ENCODE measurements at regions not wholly inside any gene's neighbourhood (a gene's known extent, or its start where the extent isn't known, plus 50 kb on each side); places are given as distances from the start of the nearest gene placed in this dataset.

DNA sequence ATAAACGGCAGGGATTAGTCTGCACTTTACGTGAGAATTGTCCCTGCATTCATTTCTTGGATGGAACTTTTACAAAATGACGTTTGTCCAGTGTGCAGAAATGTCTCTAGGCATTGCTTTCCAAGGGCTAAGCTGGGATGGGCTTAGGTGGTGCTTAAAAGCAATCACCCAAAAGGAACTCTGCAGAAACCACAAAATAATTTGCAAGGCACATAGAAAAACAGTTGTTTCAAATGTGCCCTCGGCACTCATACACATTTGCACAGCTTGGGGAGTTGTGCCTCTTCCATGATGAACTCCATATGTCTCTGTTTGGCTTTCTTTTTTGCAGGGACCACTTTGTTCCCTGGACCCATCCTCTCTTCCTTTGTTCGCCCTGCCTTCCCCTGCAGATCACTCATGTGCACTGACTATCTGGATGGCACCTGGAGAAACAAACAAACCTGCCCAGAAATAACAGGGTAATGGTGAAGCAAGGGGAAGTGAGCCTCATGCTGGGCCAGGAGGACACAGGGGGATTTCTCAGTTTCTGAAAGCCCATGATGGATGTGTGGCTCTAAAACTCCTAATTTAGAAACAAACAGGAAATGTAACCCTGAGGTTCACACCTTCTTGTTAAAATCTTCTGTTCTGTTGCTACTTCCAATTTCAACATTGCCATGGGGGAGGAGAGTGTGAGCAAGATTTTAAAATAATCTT lies 150.2 kb downstream of the SNX19 start:
- ChIA-PET CTCF (no interaction called here), POLR2A (no interaction called here)
- Mint-ChIP-seq H3K4me1 (peaks cover 9% of the 10 kb centered on the region), H3K27ac (no peak overlapping the region), H3K36me3 (ENCODE audit: low read depth) (no peaks in the 10 kb centered on the region), H3K9me3 (no peaks in the 10 kb centered on the region), H3K27me3 (peaks cover 5% of the 10 kb centered on the region), H3K4me3 (no peak overlapping the region)
- no peak for DNase-seq

DNA sequence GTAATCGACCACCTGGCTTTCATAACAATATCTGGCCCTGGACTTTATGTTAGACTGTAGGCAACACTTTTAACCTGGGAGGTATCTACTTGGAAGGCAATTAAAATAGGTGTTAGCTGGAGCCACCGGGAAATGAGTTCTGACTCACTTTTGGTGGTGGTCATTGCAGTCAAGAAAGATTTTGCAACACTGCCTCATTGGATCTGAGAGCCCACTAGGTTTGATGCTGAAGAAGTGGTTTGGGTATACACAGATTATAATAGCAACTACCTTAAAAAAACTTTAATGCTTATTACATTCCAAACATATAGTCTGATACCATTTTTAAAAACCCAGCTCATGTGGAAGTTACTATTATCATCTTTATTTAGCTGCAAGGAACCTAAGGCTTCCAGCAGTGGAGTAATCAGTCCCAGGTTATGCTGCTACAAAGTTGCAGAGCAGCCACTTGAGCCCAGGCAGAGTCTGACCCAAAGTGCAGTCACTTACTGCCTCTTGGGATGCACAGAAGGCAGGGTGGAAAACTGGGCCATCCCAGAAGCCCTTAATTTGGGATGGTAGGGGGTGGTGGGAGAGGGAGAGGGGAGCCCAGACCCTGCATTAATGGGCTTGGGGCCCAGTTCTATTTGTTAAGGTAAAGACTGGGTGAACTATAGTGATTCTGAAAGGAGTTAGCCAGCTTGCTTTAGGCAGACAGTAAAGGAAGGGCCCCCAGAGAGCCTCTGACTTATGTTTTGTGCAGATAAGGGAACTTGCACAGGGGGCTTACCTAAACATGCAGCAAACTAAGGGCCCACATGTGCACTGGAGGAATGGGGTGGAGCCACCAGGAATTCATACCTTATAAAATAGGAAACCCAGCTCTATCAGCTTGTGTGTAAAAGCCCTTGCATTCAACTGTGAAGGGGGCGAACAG lies 149.4 kb downstream of the SNX19 start:
- DNase-seq: no peak
- Mint-ChIP-seq H3K27me3 (peaks cover 5% of the 10 kb centered on the region), H3K4me3 (no peak overlapping the region), H3K9me3 (no peaks in the 10 kb centered on the region), H3K27ac (no peak overlapping the region), H3K36me3 (ENCODE audit: low read depth) (no peaks in the 10 kb centered on the region), H3K4me1 (peaks cover 9% of the 10 kb centered on the region)
- CTCF ChIA-PET: no interaction called here
- POLR2A ChIA-PET: no interaction called here

DNA sequence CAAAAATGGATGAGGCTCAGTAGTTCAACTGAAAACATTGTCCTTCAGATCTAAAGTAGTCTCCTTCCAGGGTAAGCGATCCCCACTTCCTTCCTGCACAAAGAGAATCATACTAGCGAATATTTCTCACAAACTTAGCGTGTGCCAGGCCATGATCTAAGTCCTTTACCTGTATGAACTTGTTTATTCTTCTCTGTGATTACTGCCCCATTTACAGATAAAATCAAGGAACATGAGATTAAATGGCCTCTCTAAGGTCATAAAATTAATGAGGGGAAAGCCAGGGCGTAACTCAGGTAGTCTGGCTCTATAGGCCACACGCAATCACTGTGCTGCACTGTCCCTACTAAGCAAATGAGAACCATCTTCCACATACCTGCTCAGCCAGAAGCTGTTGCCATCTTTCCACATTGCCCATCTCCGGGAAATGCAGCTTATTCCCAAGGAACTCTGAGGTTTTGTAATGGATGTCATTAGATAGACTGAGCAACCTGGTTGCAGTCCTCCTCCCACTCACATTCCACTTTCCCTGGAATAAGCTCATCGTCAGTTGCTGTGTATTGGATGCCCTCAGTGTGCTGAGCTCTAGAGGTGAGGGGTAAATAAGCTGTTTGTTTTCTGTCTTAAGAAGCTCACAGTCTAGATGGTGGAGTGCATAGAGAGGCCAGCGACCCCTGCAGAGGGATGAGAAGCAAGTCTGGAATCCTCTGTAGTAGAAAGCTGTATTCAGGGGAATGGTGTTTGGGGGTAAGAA lies 146.3 kb downstream of the SNX19 start:
- no peaks in the 10 kb centered on the region for H3K9me3 Mint-ChIP-seq
- DNase-seq: no peak
- ChIA-PET POLR2A (no interaction called here), CTCF (no interaction called here)
- H3K4me3 Mint-ChIP-seq: no peak overlapping the region
- peaks cover 9% of the 10 kb centered on the region for H3K4me1 Mint-ChIP-seq
- no peak overlapping the region for H3K27ac Mint-ChIP-seq
- peaks cover 6% of the 10 kb centered on the region for H3K27me3 Mint-ChIP-seq
- no peaks in the 10 kb centered on the region for H3K36me3 Mint-ChIP-seq (ENCODE audit: low read depth)

DNA sequence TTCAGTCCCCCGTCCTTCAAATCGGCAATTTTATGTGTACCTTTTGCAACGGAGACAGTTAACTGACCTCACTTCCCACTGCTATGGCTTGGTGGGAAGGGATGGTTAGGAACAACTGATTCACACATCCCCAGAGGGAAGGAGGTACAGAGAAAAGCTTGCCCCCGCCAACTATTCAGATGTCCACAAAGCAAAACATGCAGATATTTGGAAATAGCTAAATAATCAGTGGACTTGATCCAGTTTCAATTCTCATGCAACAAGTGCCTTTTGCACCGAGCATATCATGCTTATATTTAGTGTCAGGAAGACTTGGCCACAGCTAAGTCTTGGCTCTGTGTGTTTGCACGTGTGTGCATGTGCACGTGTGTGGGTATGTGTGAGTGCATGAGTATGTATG lies 144.6 kb downstream of the SNX19 start:
- no peak overlapping the region for H3K27ac Mint-ChIP-seq
- peaks cover 2% of the 10 kb centered on the region for H3K4me1 Mint-ChIP-seq
- H3K36me3 Mint-ChIP-seq (ENCODE audit: low read depth): no peaks in the 10 kb centered on the region
- ChIA-PET CTCF (no interaction called here), POLR2A (no interaction called here)
- H3K4me3 Mint-ChIP-seq: no peak overlapping the region
- no peaks in the 10 kb centered on the region for H3K9me3 Mint-ChIP-seq
- DNase-seq: no peak
- peaks cover 5% of the 10 kb centered on the region for H3K27me3 Mint-ChIP-seq

DNA sequence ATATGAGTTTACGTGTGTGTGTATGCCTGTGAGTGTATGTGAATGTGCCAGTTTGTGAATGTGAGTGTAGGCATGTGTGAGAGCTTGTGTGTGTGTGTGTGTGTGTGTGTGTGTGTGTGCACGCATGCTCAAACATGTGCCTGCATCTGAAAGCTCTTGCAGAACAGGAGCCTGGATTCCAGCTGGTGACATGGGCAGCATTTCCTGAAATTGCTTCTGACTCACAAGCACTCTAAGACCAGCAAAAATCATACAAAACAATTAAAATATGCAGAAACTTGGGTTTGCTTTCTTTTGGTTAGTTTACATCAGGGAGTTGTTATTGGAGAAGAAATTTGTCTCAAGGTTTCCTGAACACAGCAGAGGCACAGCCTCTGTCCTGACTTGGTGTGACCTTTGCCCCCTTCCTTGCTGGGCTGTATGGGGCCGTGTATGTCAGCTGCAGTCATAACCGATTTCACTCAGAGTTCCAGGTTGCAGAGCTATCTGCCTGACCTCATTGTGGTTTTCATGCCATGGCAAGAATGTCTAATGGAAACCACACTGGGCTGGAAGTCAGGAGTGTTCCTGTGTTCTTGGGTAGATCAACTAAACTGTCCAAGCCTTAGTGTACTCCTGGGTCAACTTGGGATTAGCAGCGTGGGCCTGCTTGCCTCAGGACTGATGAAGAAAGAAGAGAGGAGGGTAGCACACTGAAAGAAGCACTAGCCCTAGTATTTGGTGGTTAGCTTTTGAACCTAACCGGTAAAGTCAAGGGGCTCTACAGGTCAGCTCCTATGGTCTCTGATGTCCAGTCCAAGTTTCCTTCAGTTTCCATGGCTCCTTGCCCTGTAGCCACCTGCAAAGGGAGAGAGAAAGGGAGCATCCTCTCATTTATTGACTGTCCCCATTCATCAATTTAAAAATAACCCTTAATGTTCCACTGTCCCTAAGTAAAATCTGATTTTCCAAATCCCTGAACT lies 143.7 kb downstream of the SNX19 start:
- Mint-ChIP-seq H3K4me3 (no peak overlapping the region), H3K27me3 (peaks cover 8% of the 10 kb centered on the region), H3K27ac (no peak overlapping the region), H3K4me1 (no peaks in the 10 kb centered on the region), H3K36me3 (ENCODE audit: low read depth) (no peaks in the 10 kb centered on the region), H3K9me3 (no peaks in the 10 kb centered on the region)
- DNase-seq: no peak
- POLR2A ChIA-PET: no interaction called here
- CTCF ChIA-PET: no interaction called here

DNA sequence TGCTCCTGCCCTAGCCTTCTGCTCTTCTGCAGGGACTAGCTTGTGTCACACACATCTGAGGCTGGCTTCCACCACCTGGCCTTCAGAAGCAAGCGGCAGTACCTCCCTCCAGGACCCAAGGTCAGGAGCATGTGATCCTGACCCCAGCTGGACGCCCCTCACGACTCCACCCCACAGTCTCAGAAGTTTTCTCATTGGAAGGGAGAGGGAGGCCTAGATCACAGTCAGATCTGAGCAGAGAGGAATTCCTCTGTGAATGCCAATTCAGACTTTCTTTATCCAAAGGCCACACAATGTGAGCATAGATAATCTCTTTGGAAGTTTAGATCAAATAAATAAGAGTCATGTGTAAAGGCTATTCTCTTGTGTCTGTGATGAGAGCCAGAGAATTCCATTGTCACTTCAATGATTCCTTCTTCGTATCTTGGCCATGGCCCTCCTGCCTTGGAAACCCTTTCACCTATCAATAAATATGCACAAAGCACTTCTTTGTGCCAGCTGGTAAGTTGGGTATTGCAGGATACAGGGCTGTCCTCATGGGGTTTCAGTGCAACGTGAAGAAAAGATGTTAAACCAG lies 142.9 kb downstream of the SNX19 start:
- Mint-ChIP-seq H3K9me3 (no peaks in the 10 kb centered on the region), H3K4me1 (no peaks in the 10 kb centered on the region), H3K36me3 (ENCODE audit: low read depth) (no peaks in the 10 kb centered on the region), H3K27me3 (peaks cover 6% of the 10 kb centered on the region), H3K4me3 (no peak overlapping the region), H3K27ac (no peak overlapping the region)
- ChIA-PET POLR2A (no interaction called here), CTCF (no interaction called here)
- no peak for DNase-seq

DNA sequence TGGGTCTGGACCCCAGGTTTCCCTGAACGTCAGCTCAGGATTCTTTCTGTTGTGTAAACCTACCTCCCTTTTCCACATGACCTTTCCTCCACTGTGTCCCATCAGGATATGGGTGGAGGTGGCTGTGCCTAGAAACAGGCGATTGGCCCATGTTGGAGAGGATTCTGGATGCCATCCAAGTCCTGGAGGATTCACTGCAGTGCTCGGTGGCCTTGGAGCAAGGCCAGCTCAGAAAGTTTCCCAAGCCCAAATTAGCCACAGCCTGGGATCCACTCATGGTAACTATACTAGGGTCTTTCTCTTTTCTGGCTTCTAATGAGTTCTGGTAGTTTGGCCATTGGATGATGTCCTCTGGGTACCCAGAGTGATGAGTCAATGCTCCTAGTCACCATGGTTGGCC lies 141.6 kb downstream of the SNX19 start:
- Mint-ChIP-seq H3K9me3 (no peaks in the 10 kb centered on the region), H3K4me1 (no peaks in the 10 kb centered on the region), H3K27me3 (peaks cover 6% of the 10 kb centered on the region), H3K4me3 (no peak overlapping the region), H3K36me3 (ENCODE audit: low read depth) (no peaks in the 10 kb centered on the region), H3K27ac (no peak overlapping the region)
- CTCF ChIA-PET: no interaction called here
- POLR2A ChIA-PET: no interaction called here
- no peak for DNase-seq

DNA sequence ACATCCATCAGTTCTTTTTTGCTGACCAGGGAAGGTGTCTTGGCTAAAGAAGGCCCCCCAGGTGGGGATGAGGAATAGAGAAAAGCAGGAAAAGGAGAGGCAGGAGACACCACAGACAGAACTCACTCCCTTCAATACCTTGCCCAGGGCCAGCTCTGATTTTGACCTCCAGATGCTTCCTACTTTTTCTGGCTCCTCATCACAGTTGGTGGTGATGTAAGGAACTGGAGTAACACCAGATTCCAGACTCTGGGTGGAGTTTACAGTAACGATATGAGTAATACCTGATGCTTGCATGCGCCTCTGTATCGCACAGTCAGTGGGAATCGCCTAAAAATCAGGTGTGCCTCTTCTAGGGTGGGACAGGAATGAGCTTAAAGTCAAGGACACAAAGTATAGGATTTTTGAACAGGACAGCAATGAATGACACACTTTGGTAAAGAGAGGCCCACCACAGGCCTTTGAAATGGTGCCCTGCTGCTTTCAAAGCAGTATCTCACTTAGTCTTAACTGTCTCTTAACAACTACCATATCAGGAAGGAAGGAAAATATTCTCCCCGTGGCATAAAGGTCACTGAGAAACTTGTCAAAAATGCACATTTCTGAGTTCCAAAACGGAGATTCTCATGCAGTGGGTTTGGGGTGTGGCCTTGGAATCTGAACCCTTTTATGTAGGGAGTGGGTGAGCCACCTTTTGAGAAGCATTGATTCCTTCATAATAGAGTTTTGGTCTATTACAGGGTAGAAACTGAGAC lies 140.8 kb downstream of the SNX19 start:
- Mint-ChIP-seq H3K36me3 (ENCODE audit: low read depth) (no peaks in the 10 kb centered on the region), H3K9me3 (no peaks in the 10 kb centered on the region), H3K27me3 (peaks cover 6% of the 10 kb centered on the region), H3K27ac (no peak overlapping the region), H3K4me3 (no peak overlapping the region), H3K4me1 (no peaks in the 10 kb centered on the region)
- ChIA-PET POLR2A (no interaction called here), CTCF (no interaction called here)
- DNase-seq: no peak

DNA sequence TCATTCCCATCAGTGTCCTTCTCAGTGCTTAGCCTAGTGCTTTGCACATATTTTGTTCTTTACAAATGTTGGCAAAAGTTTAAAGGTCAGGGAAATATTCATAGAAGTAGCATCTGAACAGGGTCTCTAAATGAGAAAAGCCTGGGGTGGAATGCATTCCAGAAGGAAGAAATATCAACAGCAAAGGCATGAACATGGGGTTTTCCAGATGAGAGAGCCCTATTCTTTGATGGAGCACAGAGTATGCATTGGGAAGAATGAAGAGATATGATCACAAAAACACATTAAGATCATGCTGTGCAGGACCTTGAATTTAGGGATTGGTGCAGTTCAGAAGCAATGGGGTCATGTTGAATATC lies 140.2 kb downstream of the SNX19 start:
- H3K36me3 Mint-ChIP-seq (ENCODE audit: low read depth): no peaks in the 10 kb centered on the region
- H3K4me1 Mint-ChIP-seq: no peaks in the 10 kb centered on the region
- H3K4me3 Mint-ChIP-seq: no peak overlapping the region
- peaks cover 9% of the 10 kb centered on the region for H3K27me3 Mint-ChIP-seq
- ChIA-PET POLR2A (no interaction called here), CTCF (no interaction called here)
- H3K9me3 Mint-ChIP-seq: no peaks in the 10 kb centered on the region
- H3K27ac Mint-ChIP-seq: no peak overlapping the region
- no peak for DNase-seq

DNA sequence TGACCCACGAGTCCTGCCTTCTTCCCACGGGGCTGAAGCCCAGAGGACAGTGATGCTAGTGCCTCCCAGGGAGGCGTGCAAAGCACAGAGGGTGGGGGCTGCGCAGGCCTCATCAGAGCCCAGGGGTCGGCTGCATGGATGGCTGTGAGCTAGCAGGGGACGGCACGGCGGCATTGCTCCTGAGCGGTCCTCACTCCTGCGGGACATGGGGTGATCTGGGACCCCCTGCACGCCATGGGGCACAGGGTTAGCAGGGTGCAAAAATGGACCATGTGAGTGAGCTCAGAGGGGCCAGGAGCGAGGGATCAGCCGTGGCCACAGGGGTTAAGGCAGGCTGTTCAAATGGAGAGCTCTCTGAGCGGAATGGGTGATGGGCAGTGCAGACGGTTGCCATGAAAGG lies 138.3 kb downstream of the SNX19 start:
- CTCF ChIA-PET: no interaction called here

DNA sequence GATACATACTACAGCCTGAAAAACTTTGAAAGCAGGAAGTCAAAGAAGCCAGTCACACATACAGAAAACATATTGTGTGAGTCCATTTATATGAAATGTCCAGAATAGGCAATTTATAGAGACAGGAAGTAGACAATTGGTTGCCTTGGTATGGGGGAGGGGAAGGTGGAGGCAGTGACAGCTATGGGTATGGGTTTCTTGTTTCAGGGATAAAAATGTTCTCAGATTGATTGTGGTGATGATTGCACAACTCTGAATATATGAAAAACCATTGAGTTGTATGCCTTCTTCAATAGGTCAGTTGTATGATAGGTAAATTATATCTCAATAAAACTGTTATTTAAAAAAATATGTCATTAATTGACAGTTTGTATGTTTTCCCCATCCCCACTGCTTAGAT lies 137.6 kb downstream of the SNX19 start:
- Mint-ChIP-seq H3K27ac (no peak overlapping the region), H3K4me3 (no peak overlapping the region), H3K9me3 (no peaks in the 10 kb centered on the region), H3K4me1 (no peaks in the 10 kb centered on the region), H3K27me3 (peaks cover 15% of the 10 kb centered on the region), H3K36me3 (ENCODE audit: low read depth) (no peaks in the 10 kb centered on the region)
- no peak for DNase-seq
- ChIA-PET CTCF (no interaction called here), POLR2A (no interaction called here)

More for the DNA sequence above, 138.3 kb downstream of the SNX19 start:
- POLR2A ChIA-PET: no interaction called here
- no peak for DNase-seq
- H3K9me3 Mint-ChIP-seq: no peaks in the 10 kb centered on the region
- H3K4me1 Mint-ChIP-seq: no peaks in the 10 kb centered on the region
- no peaks in the 10 kb centered on the region for H3K36me3 Mint-ChIP-seq (ENCODE audit: low read depth)
- H3K27me3 Mint-ChIP-seq: peaks cover 15% of the 10 kb centered on the region
- no peak overlapping the region for H3K4me3 Mint-ChIP-seq
- H3K27ac Mint-ChIP-seq: no peak overlapping the region

DNA sequence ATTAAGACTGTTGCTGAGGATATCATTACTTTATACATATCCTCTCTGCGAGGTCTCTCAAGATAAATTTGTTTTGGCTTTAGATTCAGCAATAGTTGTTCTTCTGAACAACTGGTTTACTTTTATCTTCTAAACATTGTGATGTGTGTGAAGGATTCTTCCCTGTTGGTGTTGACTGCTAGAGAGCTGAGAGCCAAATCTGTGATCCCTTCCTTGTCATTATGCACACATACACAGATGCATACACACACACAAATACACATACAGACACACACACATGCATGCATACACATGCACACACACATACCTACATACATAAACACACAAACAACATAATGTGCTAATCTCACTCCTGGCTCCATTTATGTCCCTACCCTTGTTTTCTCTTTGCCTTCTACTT lies 137.0 kb downstream of the SNX19 start:
- Mint-ChIP-seq H3K27ac (no peak overlapping the region), H3K36me3 (ENCODE audit: low read depth) (no peaks in the 10 kb centered on the region), H3K4me1 (no peaks in the 10 kb centered on the region), H3K9me3 (no peaks in the 10 kb centered on the region), H3K27me3 (peaks cover 15% of the 10 kb centered on the region), H3K4me3 (no peak overlapping the region)
- no peak for DNase-seq
- ChIA-PET POLR2A (no interaction called here), CTCF (no interaction called here)

All from activated CD4-positive, alpha-beta memory T cell treated with anti-CD3 and anti-CD28 coated beads, Interleukin-2, amount 10 ng/mL, durations not matched to agents 7 days and 5 days (primary cell).